ENCODE measurements at regions not wholly inside any gene's neighbourhood (a gene's known extent, or its start where the extent isn't known, plus 50 kb on each side); places are given as distances from the start of the nearest gene placed in this dataset.

DNA sequence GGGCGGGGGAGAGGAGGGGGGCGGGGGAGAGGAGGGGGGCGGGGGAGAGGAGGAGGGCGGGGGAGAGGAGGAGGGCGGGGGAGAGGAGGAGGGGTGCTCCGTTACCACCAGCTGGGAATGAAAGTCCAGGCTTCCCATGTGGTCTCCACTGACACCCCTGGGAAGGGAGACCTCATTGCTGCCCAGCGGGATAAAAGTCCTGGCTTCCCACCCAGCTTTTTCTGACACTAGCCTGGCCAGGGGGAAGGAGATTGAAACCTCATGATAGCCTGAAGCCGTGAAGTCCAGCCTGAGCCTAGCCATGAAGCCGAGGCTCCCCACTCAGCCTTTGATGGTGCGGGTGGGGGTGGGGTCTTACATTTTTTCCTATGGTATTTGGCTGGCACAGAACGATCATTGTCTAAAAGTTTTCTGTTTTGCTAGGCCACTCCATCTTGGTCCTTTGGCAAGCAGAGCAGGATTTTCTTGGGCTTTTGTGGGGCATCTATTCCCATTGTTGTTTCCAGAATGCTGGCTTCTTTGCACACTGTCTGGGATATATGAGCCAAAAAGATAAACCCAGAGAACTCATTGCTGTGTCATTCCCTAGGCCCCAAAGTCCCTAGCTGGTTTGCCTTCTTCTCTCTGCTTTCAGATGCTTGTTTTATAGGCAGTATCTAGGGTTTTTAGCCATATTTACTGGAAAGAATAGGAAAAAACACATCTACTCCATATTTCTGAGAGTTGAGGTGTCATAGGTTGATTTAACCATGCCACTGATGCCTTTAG lies 65.3 kb upstream of the SMOX start (continued):
- TF ChIP-seq ETV6 (CRISPR knock-in tag; conservative IDR thresholded peaks at IDR 0.05) (no peak), ZFP37 (CRISPR knock-in tag; IDR thresholded peaks at IDR 0.05; ENCODE audit: borderline replicate concordance) (no peak), ZNF598 (CRISPR knock-in tag; IDR thresholded peaks at IDR 0.05; ENCODE audit: borderline replicate concordance) (no peak), THYN1 (CRISPR knock-in tag; IDR thresholded peaks at IDR 0.05; ENCODE audit: borderline replicate concordance, low read depth) (no peak), GTF3A (CRISPR knock-in tag; conservative IDR thresholded peaks at IDR 0.05) (no peak), ZNF773 (CRISPR knock-in tag; IDR thresholded peaks at IDR 0.05; ENCODE audit: borderline replicate concordance) (no peak), SSRP1 (CRISPR knock-in tag; IDR thresholded peaks at IDR 0.05) (peak; percentile 86; the same call in 1 of the 2 replicates), HMG20A (CRISPR knock-in tag; IDR thresholded peaks at IDR 0.05; ENCODE audit: borderline replicate concordance) (no peak), NRL (CRISPR knock-in tag; IDR thresholded peaks at IDR 0.05; ENCODE audit: borderline replicate concordance) (no peak), SRSF4 (IDR thresholded peaks at IDR 0.05; ENCODE audit: low read depth, low read length, poor library complexity, severe bottlenecking) (no peak), ZNF768 (CRISPR knock-in tag; IDR thresholded peaks at IDR 0.05) (no peak), PHF20 (CRISPR knock-in tag; IDR thresholded peaks at IDR 0.05) (no peak; the same call in 1 of the 2 replicates), MAFG (CRISPR knock-in tag; IDR thresholded peaks at IDR 0.05) (no peak), GLI4 (CRISPR knock-in tag; IDR thresholded peaks at IDR 0.05; ENCODE audit: borderline replicate concordance) (no peak), MAZ (IDR thresholded peaks at IDR 0.05; ENCODE audit: borderline replicate concordance, low read depth, low read length) (peak; percentile 44; the same call in 1 of the 2 replicates), MAZ (CRISPR knock-in tag; IDR thresholded peaks at IDR 0.05; ENCODE audit: low read depth) (peak; percentile 13; the same call in 1 of the 2 replicates), CHD4 (IDR thresholded peaks at IDR 0.05; ENCODE audit: borderline replicate concordance, low read length) (no peak), ZNF446 (CRISPR knock-in tag; IDR thresholded peaks at IDR 0.05) (no peak), ZNF816 (CRISPR knock-in tag; IDR thresholded peaks at IDR 0.05; ENCODE audit: borderline replicate concordance) (no peak), REXO4 (CRISPR knock-in tag; IDR thresholded peaks at IDR 0.05; ENCODE audit: borderline replicate concordance) (no peak), FOXA3 (CRISPR knock-in tag; IDR thresholded peaks at IDR 0.05) (no peak), ZNF747 (CRISPR knock-in tag; IDR thresholded peaks at IDR 0.05; ENCODE audit: borderline replicate concordance) (no peak), PLRG1 (conservative IDR thresholded peaks at IDR 0.05) (no peak), SMYD3 (CRISPR knock-in tag; IDR thresholded peaks at IDR 0.05) (no peak), MEF2D (CRISPR knock-in tag; IDR thresholded peaks at IDR 0.05) (no peak)
- TF ChIP-seq, protein P1, sequence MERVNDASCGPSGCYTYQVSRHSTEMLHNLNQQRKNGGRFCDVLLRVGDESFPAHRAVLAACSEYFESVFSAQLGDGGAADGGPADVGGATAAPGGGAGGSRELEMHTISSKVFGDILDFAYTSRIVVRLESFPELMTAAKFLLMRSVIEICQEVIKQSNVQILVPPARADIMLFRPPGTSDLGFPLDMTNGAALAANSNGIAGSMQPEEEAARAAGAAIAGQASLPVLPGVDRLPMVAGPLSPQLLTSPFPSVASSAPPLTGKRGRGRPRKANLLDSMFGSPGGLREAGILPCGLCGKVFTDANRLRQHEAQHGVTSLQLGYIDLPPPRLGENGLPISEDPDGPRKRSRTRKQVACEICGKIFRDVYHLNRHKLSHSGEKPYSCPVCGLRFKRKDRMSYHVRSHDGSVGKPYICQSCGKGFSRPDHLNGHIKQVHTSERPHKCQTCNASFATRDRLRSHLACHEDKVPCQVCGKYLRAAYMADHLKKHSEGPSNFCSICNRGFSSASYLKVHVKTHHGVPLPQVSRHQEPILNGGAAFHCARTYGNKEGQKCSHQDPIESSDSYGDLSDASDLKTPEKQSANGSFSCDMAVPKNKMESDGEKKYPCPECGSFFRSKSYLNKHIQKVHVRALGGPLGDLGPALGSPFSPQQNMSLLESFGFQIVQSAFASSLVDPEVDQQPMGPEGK (CRISPR knock-in tag; IDR thresholded peaks at IDR 0.05) = no peak
- TF ChIP-seq, protein P2, sequence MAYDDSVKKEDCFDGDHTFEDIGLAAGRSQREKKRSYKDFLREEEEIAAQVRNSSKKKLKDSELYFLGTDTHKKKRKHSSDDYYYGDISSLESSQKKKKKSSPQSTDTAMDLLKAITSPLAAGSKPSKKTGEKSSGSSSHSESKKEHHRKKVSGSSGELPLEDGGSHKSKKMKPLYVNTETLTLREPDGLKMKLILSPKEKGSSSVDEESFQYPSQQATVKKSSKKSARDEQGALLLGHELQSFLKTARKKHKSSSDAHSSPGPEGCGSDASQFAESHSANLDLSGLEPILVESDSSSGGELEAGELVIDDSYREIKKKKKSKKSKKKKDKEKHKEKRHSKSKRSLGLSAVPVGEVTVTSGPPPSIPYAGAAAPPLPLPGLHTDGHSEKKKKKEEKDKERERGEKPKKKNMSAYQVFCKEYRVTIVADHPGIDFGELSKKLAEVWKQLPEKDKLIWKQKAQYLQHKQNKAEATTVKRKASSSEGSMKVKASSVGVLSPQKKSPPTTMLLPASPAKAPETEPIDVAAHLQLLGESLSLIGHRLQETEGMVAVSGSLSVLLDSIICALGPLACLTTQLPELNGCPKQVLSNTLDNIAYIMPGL (CRISPR knock-in tag; IDR thresholded peaks at IDR 0.05; ENCODE audit: borderline replicate concordance in 1 of 2, low read depth in 1 of 2) = no peak
